Smooth muscle cell (in vitro differentiated cells): ENCODE measurements at regions not wholly inside any gene's neighbourhood (a gene's known extent, or its start where the extent isn't known, plus 50 kb on each side); places are given as distances from the start of the nearest gene placed in this dataset.

Experiments
- DNase-seq: peaks from one replicate; lab custom pipeline; 2025; ENCODE audit not compliant: unreplicated experiment; lab: John Stamatoyannopoulos, UW
- H2AFZ ChIP-seq: fragments of 200-600 bp; sonication (generic); 2 replicates; pipeline ENCODE4 v1.6.0; 2016; ENCODE audit warnings: antibody characterized with exemption, low read depth, mild to moderate bottlenecking
- H3F3A ChIP-seq: fragments of 200-600 bp; sonication (generic); 2 replicates; pipeline ENCODE4 v1.6.0; 2017; ENCODE audit warnings: antibody characterized with exemption, low read depth
- H3K27ac ChIP-seq: fragments of 200-600 bp; sonication (generic); 2 replicates; pipeline ENCODE4 v1.5.1; 2016; ENCODE audit warnings: low read depth, mild to moderate bottlenecking
- H3K27me3 ChIP-seq: fragments of 200-600 bp; sonication (generic); 2 replicates; pipeline ENCODE4 v1.6.1; 2016; ENCODE audit warnings: low read depth, mild to moderate bottlenecking
- H3K36me3 ChIP-seq: fragments of 200-600 bp; sonication (generic); 2 replicates; pipeline ENCODE4 v1.5.1; 2016; ENCODE audit warnings: low read depth
- H3K4me1 ChIP-seq: fragments of 200-600 bp; sonication (generic); 2 replicates; pipeline ENCODE4 v1.5.1; 2016; ENCODE audit warnings: low read depth
- H3K4me2 ChIP-seq: fragments of 200-600 bp; sonication (generic); 2 replicates; pipeline ENCODE4 v1.6.0; 2016; ENCODE audit warnings: mild to moderate bottlenecking
- H3K4me3 ChIP-seq: fragments of 200-600 bp; sonication (generic); 2 replicates; pipeline ENCODE4 v1.5.1; 2016; ENCODE audit warnings: mild to moderate bottlenecking
- H3K79me2 ChIP-seq: fragments of 200-600 bp; sonication (generic); 2 replicates; pipeline ENCODE4 v1.6.0; 2016; ENCODE audit warnings: low read depth, mild to moderate bottlenecking
- H3K9ac ChIP-seq: fragments of 200-600 bp; sonication (generic); 2 replicates; pipeline ENCODE4 v1.6.0; 2016; ENCODE audit warnings: low read depth
- H3K9me3 ChIP-seq: fragments of 200-600 bp; sonication (generic); replicated peaks from 2 replicates; pipeline ENCODE4 v1.5.1; 2016; ENCODE audit warnings: low read depth
- H4K20me1 ChIP-seq: fragments of 200-600 bp; sonication (generic); 2 replicates; pipeline ENCODE4 v1.6.0; 2016; ENCODE audit warnings: low read depth
- WGBS: methylation state at CpG from one replicate; pipeline ENCODE4 v1.1.7; 2016; ENCODE audit warnings: low lambda C conversion rate; 5-methylcytosine and 5-hydroxymethylcytosine counted together
- TF ChIP-seq, protein P1 (sequence below): fragments of 200-600 bp; sonication (generic); IDR thresholded peaks from 2 replicates; pipeline ENCODE4 v1.5.1; 2017; ENCODE audit warnings: borderline replicate concordance, mild to moderate bottlenecking, antibody characterized with exemption; ENCODE audit not compliant: insufficient read depth, poor library complexity, severe bottlenecking

DNA sequence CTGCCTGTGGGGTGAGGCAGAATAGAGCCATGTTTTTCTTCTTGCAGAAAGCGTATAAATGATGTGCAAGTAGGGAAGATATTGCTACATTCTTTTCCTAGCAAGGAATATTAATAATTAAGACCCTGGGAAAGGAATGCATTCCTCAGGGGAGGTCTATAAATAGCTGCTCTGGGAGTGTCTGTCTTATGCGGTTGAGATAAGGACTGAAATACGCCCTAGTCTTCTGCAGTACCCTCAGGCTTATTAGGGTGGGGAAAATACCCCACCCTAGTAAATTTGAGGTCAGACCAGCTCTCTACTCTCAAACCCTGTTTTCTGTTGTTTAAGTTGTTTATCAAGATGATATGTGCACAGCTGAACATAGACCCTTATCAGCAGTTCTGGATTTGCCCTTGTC is 155.9 kb upstream of the HMCN1 start:
- whole genome bisulfite sequencing: 97% methylated on average over 3 of the region's 3 CpGs
- DNase-seq: no peak

GRCh38 chr1:185574139-185574875 is 159.9 kb upstream of the HMCN1 start:
- H3K79me2 ChIP-seq: no peaks in the 10 kb centered on the region
- H3K4me1 ChIP-seq: no peaks in the 10 kb centered on the region
- TF ChIP-seq, protein P1, sequence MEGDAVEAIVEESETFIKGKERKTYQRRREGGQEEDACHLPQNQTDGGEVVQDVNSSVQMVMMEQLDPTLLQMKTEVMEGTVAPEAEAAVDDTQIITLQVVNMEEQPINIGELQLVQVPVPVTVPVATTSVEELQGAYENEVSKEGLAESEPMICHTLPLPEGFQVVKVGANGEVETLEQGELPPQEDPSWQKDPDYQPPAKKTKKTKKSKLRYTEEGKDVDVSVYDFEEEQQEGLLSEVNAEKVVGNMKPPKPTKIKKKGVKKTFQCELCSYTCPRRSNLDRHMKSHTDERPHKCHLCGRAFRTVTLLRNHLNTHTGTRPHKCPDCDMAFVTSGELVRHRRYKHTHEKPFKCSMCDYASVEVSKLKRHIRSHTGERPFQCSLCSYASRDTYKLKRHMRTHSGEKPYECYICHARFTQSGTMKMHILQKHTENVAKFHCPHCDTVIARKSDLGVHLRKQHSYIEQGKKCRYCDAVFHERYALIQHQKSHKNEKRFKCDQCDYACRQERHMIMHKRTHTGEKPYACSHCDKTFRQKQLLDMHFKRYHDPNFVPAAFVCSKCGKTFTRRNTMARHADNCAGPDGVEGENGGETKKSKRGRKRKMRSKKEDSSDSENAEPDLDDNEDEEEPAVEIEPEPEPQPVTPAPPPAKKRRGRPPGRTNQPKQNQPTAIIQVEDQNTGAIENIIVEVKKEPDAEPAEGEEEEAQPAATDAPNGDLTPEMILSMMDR: no peak
- no peaks in the 10 kb centered on the region for H3K36me3 ChIP-seq
- H3K4me3 ChIP-seq: no peak overlapping the region
- H3K9ac ChIP-seq: no peak overlapping the region
- no peaks in the 10 kb centered on the region for H3K27me3 ChIP-seq
- WGBS: 90% methylated on average over 4 of the region's 4 CpGs
- no peak overlapping the region for H3K4me2 ChIP-seq
- no peak for DNase-seq
- no peaks in the 10 kb centered on the region for H4K20me1 ChIP-seq
- no peaks in the 10 kb centered on the region for H3F3A ChIP-seq
- peaks cover 8% of the 10 kb centered on the region for H3K9me3 ChIP-seq
- H2AFZ ChIP-seq: no peak overlapping the region
- no peak overlapping the region for H3K27ac ChIP-seq

More for the DNA sequence above, 155.9 kb upstream of the HMCN1 start:
- peaks cover 8% of the 10 kb centered on the region for H3K9me3 ChIP-seq
- H3K4me3 ChIP-seq: no peak overlapping the region
- H4K20me1 ChIP-seq: no peaks in the 10 kb centered on the region
- H3K4me2 ChIP-seq: no peak overlapping the region
- no peak overlapping the region for H3K9ac ChIP-seq
- H2AFZ ChIP-seq: no peak overlapping the region
- no peak overlapping the region for H3K27ac ChIP-seq
- TF ChIP-seq, protein P1: no peak
- H3K36me3 ChIP-seq: no peaks in the 10 kb centered on the region
- no peaks in the 10 kb centered on the region for H3K27me3 ChIP-seq
- no peaks in the 10 kb centered on the region for H3F3A ChIP-seq
- no peaks in the 10 kb centered on the region for H3K79me2 ChIP-seq
- no peaks in the 10 kb centered on the region for H3K4me1 ChIP-seq

DNA sequence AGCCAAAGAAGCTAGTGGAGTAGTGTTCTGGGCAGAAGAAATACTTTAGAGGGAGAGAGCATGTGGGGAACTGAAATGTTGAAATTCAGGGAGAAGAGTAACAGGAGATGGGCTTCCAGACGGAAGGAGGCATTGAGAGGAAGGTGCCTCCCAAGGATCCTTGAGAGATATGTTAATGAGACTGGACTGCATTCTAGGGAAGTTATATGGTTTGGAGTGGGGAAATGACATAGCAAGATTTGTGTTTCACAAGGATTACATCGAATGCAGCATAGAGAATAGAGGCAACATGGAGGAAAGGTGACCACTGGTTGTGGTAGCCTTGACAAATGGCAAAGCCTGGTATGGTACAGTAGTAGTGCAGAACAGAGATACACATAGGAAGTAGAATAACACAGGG is 160.5 kb upstream of the HMCN1 start:
- no peak overlapping the region for H3K9ac ChIP-seq
- WGBS: 70% methylated on average over 2 of the region's 2 CpGs
- no peak overlapping the region for H3K27ac ChIP-seq
- H3K27me3 ChIP-seq: no peaks in the 10 kb centered on the region
- no peak for DNase-seq
- no peaks in the 10 kb centered on the region for H3K36me3 ChIP-seq
- no peak overlapping the region for H2AFZ ChIP-seq
- no peak overlapping the region for H3K4me3 ChIP-seq
- H3K4me2 ChIP-seq: no peak overlapping the region
- no peaks in the 10 kb centered on the region for H3F3A ChIP-seq
- no peaks in the 10 kb centered on the region for H3K4me1 ChIP-seq
- no peaks in the 10 kb centered on the region for H4K20me1 ChIP-seq
- H3K79me2 ChIP-seq: no peaks in the 10 kb centered on the region
- peaks cover 8% of the 10 kb centered on the region for H3K9me3 ChIP-seq
- TF ChIP-seq, protein P1: no peak

DNA sequence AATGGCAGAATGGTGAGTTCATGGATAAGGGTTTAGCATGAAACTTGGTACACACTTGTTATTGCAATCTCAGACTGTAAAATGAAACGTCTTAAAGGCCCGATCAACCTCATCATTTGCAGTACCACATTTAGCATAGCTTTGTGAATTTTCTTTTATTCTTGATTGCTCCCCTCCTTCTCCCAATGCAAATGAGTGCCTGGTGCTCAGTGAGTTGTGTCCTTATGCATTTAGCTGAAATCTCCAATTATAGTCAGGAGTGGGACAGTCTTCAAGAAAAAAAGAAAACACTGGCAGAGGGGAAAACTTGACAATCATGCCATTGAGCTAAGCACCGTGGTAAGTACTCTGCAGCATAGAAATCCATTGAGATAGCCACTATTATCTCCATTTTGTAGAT is 161.0 kb upstream of the HMCN1 start:
- Histone ChIP-seq H3K4me2 (no peak overlapping the region), H3K4me3 (no peak overlapping the region), H3K9me3 (peaks cover 3% of the 10 kb centered on the region), H3K36me3 (no peaks in the 10 kb centered on the region), H3K4me1 (no peaks in the 10 kb centered on the region), H3K79me2 (no peaks in the 10 kb centered on the region), H4K20me1 (no peaks in the 10 kb centered on the region), H3F3A (no peaks in the 10 kb centered on the region), H3K9ac (no peak overlapping the region), H3K27ac (no peak overlapping the region), H3K27me3 (no peaks in the 10 kb centered on the region), H2AFZ (no peak overlapping the region)
- 77% methylated on average over 3 of the region's 3 CpGs for whole genome bisulfite sequencing
- no peak for DNase-seq
- TF ChIP-seq, protein P1: no peak
